ENCODE measurements at regions not wholly inside any gene's neighbourhood (a gene's known extent, or its start where the extent isn't known, plus 50 kb on each side); places are given as distances from the start of the nearest gene placed in this dataset.
A peak's percentile ranks its signal among the peaks of the same experiment; 100 is the strongest.
"Not testable (repeated sequence)": the region's sequence is repeated elsewhere in the genome, so short reads cannot be mapped to it uniquely, and the experiment has no call there.

GRCh38 chr21:39006571-39007311 is 176.5 kb downstream of the PSMG1 start:
- no peak for FAIRE-seq

DNA sequence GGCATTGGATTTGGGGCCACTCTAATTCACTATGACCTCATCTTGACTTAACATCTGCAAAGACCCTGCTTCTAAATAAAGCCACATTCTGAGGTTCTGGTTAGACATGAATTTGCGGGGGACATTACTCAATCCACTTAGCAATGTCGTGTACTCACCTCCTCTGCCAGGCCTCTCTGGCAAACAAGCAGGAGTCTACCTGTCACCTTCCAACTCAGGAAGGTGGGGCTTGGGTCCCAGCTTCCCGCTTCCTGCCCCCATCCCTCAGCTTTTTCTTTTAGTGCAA is 177.8 kb downstream of the PSMG1 start:
- FAIRE-seq (no peak), DNase-seq (ENCODE audit: insufficient read length, low spot score) (no peak)

More at GRCh38 chr21:39006571-39007311, 176.5 kb downstream of the PSMG1 start:
- DNase-seq (ENCODE audit: insufficient read length, low spot score) = no peak

DNA sequence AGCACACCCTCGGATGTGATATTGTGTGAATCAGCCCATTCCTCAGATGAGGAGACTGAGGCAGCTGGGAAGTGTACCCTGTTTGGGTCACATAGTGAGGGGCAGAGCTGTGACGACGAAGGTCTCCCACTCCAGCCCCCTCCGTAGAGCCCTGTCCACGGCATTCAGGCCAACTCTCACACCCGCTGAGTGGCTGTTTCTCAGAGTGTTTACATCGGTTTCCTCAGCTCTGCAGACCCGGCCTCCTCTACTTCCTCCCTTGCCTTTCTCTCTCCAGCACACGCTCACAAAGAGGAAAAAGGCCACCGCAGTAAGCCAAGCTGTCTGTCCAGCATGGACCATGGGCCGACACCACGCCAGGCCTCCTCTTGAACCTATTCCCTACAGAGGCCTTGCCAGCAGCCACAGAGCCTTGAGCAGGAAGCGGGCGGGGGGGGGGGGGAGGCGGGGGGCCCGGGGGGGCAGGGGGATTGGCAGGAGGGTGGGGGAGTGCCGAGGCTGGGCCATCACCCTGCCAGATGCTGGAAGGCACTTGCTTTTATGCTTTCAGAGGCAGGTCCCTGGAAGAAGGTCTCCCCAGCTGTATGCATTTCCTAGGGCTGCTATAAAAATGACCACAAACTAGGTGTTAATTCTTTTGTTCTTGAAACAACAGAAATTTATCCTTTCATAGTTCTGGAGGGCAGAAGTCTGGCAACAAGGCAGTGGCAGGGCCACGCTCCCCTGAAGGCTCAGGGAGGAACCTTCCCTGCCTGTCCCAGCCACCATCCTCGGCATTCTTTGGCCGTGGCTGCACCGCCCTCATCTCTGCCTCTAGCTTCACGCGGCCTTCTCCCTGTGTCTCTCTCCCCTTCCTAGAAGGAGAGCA is 178.4 kb downstream of the PSMG1 start:
- DNase-seq (ENCODE audit: insufficient read length, low spot score) (no peak), FAIRE-seq (no peak)

- DNase-seq (ENCODE audit: insufficient read length, low spot score) (no peak), FAIRE-seq (peak; percentile 79)
Observed at GRCh38 chr21:39003982-39004633, 179.1 kb downstream of the PSMG1 start.

DNA sequence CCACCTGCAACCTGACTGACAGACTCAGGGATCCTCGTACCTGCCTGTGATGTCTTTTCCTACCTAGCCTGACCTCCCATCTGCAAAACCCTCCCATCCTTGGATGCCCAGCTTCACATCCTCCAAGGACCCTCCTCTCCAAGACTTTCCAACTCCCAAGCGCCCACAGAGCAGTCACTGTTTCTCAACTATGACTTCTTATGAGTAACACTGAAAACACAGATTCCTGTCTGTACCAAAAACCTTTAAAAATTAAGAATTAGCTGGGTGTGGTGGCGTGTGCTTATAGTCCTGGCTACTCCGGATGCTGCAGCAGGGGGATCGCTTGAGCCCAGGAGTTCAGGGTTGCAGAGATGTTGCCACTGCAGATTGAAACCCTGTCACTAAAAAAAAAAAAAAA is 181.9 kb downstream of the PSMG1 start:
- no peak for FAIRE-seq
- no peak for DNase-seq (ENCODE audit: insufficient read length, low spot score)

GRCh38 chr21:39000496-39000895 is 182.8 kb downstream of the PSMG1 start:
- DNase-seq (ENCODE audit: insufficient read length, low spot score) (no peak), FAIRE-seq (no peak)

GRCh38 chr21:38999161-38999560 is 184.1 kb downstream of the PSMG1 start:
- FAIRE-seq = no peak

DNA sequence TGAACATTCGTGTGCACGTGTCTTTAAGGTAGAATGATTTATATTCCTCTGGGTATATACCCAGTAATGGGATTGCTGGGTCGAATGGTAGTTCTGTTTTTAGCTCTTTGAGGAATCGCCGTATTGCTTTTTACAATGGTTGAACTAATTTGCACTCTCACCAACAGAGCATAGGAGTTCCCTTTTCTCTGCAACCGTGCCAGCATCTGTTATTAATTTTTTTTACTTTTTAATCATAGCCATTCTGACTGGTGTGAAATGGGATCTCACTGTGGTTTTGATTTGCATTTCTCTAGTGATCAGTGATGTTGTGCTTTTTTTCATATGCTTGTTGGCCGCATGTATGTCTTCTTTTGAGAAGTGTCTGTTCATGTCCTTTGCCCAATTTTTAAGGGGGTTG is 185.0 kb downstream of the PSMG1 start:
- not testable (repeated sequence) for DNase-seq (ENCODE audit: insufficient read length, low spot score); FAIRE-seq

More at GRCh38 chr21:38999161-38999560, 184.1 kb downstream of the PSMG1 start:
- no peak for DNase-seq (ENCODE audit: insufficient read length, low spot score)

DNA sequence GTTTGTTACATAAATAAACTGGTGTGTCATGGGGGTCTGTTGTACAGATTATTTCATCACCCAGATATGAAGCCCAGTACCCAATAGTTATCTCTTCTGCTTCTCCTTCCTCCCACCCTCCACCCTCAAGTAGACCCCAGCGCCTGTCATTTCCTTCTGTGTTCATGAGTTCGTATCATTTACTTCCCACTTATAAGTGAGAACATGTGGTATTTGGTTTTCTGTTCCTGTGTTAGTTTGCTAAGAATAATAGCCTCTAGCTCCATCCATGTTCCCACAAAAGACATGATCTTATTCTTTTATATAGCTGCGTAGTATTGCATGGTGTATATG is 185.4 kb downstream of the PSMG1 start:
- not testable (repeated sequence) for FAIRE-seq; DNase-seq (ENCODE audit: insufficient read length, low spot score)

DNA sequence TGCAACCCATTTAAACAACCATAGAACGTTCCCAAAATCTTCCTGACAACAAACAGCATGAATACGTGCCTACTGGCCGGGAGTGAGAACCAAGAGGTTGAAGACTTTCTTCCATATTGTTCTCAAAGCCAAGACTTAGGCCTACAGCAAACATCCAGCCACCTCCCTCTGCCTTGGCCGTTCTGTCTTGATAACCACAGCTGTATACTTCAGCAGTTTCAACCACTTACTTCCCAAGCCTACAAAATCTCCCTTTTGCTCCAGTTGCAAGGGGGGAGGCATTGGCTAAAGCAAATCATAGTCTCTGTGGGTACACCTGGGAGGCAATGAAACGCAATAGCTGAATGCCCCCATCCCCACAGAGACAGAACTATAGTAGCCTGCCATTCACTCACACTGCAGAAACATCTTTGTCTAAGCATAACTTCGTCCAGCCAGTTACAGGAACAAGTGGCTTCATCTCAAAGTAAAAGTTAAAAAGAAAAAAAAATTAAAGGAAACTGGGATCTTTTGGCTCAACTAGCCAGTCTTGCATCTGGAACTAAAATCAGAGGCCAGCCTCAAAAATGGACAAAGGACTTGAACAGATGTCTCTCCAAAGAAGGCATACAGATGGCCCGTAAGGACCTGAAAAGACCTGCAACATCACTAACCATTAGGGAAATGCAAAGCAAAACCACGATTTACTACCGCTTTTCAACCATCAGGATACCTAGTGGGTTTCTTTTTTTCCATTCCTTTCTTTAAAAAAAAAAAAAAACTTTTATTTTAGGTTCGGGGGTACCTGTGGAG is 186.0 kb downstream of the PSMG1 start:
- FAIRE-seq = no peak
- no peak for DNase-seq (ENCODE audit: insufficient read length, low spot score)

DNA sequence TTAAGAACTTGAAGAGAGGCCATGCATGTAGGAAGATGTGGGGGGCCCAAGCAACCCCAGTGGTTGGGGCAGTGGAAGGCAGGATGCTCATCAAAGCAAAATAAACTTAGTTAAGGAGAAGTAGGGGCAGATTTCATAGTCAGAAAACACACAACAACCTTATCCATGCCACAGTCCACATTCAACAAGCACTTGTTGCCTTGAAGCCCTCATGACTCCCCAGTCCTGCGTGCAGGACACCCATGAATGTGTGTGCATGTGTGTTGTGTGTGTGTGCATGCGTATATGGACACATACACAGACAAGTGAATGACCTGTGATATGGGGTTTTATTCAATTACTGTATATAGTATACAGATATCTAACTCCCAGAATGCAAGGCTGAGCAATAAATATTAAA is 186.9 kb downstream of the PSMG1 start:
- no peak for FAIRE-seq

DNA sequence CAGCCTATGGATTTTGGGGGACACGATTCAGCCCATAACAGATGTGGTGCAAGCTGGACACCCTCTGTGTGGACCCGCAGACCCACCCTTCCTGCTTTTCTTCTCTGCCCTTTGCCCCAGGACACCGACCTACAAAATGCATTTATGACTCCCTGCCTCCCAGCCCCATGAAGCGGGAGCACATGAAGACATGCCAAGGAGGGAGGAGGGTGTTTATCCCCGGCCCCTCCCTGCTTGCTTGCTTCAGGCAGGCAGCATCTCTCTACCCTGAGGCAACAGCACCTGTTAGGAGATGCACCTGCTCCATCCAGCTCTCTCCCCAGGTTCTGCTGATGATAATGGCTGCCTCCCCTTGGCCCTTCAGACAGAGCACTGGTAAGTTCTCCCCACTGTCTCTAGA is 187.5 kb downstream of the PSMG1 start:
- FAIRE-seq (no peak), DNase-seq (ENCODE audit: insufficient read length, low spot score) (no peak)

More for the DNA sequence above, 186.9 kb downstream of the PSMG1 start:
- DNase-seq (ENCODE audit: insufficient read length, low spot score) = no peak

GRCh38 chr21:38995071-38995669 is 188.1 kb downstream of the PSMG1 start:
- FAIRE-seq = no peak

DNA sequence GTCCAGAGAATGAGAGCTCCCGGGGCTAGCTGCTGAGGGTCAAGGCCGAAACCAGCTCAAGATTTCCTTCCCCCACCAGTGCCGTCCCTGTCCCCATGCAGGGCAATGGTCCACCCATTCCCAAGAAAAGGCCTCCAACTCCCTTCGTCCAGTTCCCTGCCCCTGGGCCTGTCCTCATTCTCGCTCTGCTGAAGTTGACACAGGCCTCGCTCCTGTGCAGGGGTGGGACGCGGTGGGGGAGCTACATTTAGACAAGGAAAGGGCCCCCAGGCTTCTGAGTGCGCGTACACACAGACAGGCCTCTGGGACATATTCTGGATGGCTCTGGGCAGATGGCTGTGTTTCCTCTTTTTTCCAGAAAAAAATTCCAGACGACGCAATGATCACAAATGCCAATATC is 188.3 kb downstream of the ETS2 start:
- DNase-seq (ENCODE audit: insufficient read length, low spot score) (no peak), FAIRE-seq (no peak)

More at GRCh38 chr21:38995071-38995669, 188.1 kb downstream of the PSMG1 start:
- DNase-seq (ENCODE audit: insufficient read length, low spot score) = no peak

- FAIRE-seq (no peak), DNase-seq (ENCODE audit: insufficient read length, low spot score) (peak; percentile 79)
Observed at GRCh38 chr21:38993561-38993960, 187.8 kb downstream of the ETS2 start.

DNA sequence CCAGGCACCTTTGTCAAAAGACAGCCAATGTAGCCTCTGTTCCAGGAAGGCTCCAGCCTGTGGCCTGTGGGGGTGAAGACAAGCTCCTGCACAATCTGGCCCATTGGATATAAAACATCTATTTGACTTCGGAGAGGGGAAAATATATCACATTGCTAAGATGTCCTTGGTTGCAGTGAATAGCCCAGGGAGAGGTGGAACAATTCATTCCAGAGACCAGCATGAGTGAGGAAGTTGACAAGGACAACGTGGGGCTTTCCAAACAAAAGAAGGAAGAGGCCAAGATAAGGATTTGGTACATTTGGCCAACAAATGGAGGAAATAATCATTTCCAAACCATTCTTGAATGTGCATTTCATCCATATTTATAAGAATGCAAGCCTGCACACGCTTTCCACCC is 187.0 kb downstream of the ETS2 start:
- DNase-seq (ENCODE audit: insufficient read length, low spot score) (no peak), FAIRE-seq (no peak)

- no peak for FAIRE-seq
- no peak for DNase-seq (ENCODE audit: insufficient read length, low spot score)
Observed at GRCh38 chr21:38990424-38990794, 184.7 kb downstream of the ETS2 start.

GRCh38 chr21:38989745-38990423 is 184.2 kb downstream of the ETS2 start:
- FAIRE-seq (no peak), DNase-seq (ENCODE audit: insufficient read length, low spot score) (no peak)

- DNase-seq (ENCODE audit: insufficient read length, low spot score) = no peak
- no peak for FAIRE-seq
Observed at GRCh38 chr21:38989379-38989744, 183.6 kb downstream of the ETS2 start.
